Hepatocyte (in vitro differentiated cells): ENCODE measurements at regions not wholly inside any gene's neighbourhood (a gene's known extent, or its start where the extent isn't known, plus 50 kb on each side); places are given as distances from the start of the nearest gene placed in this dataset.

Source experiments
- EZH2 ChIP-seq: fragments of 200-600 bp; sonication (generic); IDR thresholded peaks from 2 replicates; pipeline ENCODE4 v1.6.1; 2016; ENCODE audit warnings: antibody characterized with exemption, mild to moderate bottlenecking, borderline replicate concordance
- EZH2phosphoT487 ChIP-seq: fragments of 200-600 bp; sonication (generic); IDR thresholded peaks from one replicate; pipeline ENCODE4 v1.6.1; 2018; ENCODE audit warnings: antibody characterized with exemption, mild to moderate bottlenecking, low read depth, moderate library complexity; ENCODE audit not compliant: unreplicated experiment, severe bottlenecking
- TF ChIP-seq, protein P1 (sequence below): fragments of 200-600 bp; sonication (generic); IDR thresholded peaks from 2 replicates; pipeline ENCODE4 v1.5.1; 2016; ENCODE audit warnings: antibody characterized with exemption, mild to moderate bottlenecking; ENCODE audit not compliant: poor library complexity

DNA sequence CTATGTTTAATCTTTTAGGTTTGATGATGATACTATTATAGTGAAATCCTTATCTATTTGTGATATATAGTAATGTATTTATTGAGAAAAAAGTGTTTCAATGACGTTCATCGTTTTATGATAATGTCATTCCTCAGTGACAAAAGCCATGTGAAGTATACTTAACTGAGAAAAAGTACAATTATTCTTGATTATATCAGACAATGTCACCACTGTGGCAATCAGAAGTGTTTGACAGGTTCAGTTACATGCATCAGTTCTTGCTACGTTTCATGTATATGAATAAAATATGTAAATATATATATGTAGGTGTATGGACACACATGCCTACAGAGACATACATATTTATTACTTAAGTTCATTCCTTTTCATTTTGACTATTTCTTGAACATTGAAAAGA is 341.5 kb upstream of the CDH10 start:
- TF ChIP-seq, protein P1, sequence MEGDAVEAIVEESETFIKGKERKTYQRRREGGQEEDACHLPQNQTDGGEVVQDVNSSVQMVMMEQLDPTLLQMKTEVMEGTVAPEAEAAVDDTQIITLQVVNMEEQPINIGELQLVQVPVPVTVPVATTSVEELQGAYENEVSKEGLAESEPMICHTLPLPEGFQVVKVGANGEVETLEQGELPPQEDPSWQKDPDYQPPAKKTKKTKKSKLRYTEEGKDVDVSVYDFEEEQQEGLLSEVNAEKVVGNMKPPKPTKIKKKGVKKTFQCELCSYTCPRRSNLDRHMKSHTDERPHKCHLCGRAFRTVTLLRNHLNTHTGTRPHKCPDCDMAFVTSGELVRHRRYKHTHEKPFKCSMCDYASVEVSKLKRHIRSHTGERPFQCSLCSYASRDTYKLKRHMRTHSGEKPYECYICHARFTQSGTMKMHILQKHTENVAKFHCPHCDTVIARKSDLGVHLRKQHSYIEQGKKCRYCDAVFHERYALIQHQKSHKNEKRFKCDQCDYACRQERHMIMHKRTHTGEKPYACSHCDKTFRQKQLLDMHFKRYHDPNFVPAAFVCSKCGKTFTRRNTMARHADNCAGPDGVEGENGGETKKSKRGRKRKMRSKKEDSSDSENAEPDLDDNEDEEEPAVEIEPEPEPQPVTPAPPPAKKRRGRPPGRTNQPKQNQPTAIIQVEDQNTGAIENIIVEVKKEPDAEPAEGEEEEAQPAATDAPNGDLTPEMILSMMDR, result no peak
- TF ChIP-seq EZH2phosphoT487, result no peak
- no peak for TF ChIP-seq EZH2
